Suprapubic skin (tissue), 4 donors: ENCODE measurements at regions not wholly inside any gene's neighbourhood (a gene's known extent, or its start where the extent isn't known, plus 50 kb on each side); places are given as distances from the start of the nearest gene placed in this dataset.

Source experiments
- DNase-seq, 2 donors: peaks; one replicate each; pipeline ENCODE4 v3.0.0-alpha.2; 2019; ENCODE audit warnings: low spot score in 2 of 2
- H3K27ac ChIP-seq: fragments of 200-600 bp; sonication (generic); one replicate; pipeline ENCODE4 v1.5.1; 2019
- H3K27me3 ChIP-seq: fragments of 200-600 bp; sonication (generic); one replicate; pipeline ENCODE4 v1.5.1; 2019
- H3K36me3 ChIP-seq: fragments of 200-600 bp; sonication (generic); one replicate; pipeline ENCODE4 v1.5.1; 2019
- H3K4me1 ChIP-seq: fragments of 200-600 bp; sonication (generic); one replicate; pipeline ENCODE4 v1.5.1; 2019
- H3K4me3 ChIP-seq: fragments of 200-600 bp; sonication (generic); one replicate; pipeline ENCODE4 v1.5.1; 2019; ENCODE audit warnings: mild to moderate bottlenecking
- H3K9me3 ChIP-seq: fragments of 200-600 bp; sonication (generic); one replicate; pipeline ENCODE4 v1.5.1; 2019
- CTCF ChIP-seq, 2 donors: fragments of 200-600 bp in 1 of 2; fragments of 450-650 bp in 1 of 2; sonication (generic) in 1 of 2; IDR thresholded peaks; one replicate each; pipeline ENCODE4 v1.5.1; 2016 to 2019; ENCODE audit warnings: antibody characterized with exemption in 2 of 2, mild to moderate bottlenecking in 1 of 2, moderate library complexity in 1 of 2
- EP300 ChIP-seq: sonication (generic); formaldehyde crosslinking; IDR thresholded peaks from one replicate; pipeline ENCODE4 v1.6.1; 2017; ENCODE audit warnings: antibody characterized with exemption
- POLR2A ChIP-seq, 2 donors: fragments of 450-650 bp; IDR thresholded peaks; one replicate each; pipeline ENCODE4 v1.6.1; 2017; ENCODE audit warnings: antibody characterized with exemption in 2 of 2, mild to moderate bottlenecking in 2 of 2, moderate library complexity in 2 of 2
- POLR2AphosphoS5 ChIP-seq, 3 donors: sonication (generic); formaldehyde crosslinking; IDR thresholded peaks; one replicate each; pipeline ENCODE4 v1.6.1; 2017; ENCODE audit warnings: antibody characterized with exemption in 3 of 3
- WGBS: methylation state at CpG from one replicate; pipeline ENCODE4 v1.1.5; 2018; 5-methylcytosine and 5-hydroxymethylcytosine counted together

- H3K27ac ChIP-seq: no peak overlapping the region
- WGBS: 64% methylated on average over 4 of the region's 4 CpGs
- no peak for DNase-seq
- H3K36me3 ChIP-seq: no peaks in the 10 kb centered on the region
- H3K9me3 ChIP-seq: no peaks in the 10 kb centered on the region
- no peaks in the 10 kb centered on the region for H3K27me3 ChIP-seq
- no peaks in the 10 kb centered on the region for H3K4me1 ChIP-seq
- no peak overlapping the region for H3K4me3 ChIP-seq
- TF ChIP-seq CTCF (IDR thresholded peaks at IDR 0.05): no peak
- no peak for TF ChIP-seq POLR2AphosphoS5 (IDR thresholded peaks at IDR 0.05)
- TF ChIP-seq POLR2A (IDR thresholded peaks at IDR 0.05): no peak
- TF ChIP-seq EP300: no peak
These were observed 50.0 kb upstream of the BET1 start for GRCh38 chr7:94054130-94054529.

GRCh38 chr7:94055963-94056362 is 51.8 kb upstream of the BET1 start:
- H3K4me1 ChIP-seq: no peaks in the 10 kb centered on the region
- no peak for DNase-seq
- H3K9me3 ChIP-seq: no peaks in the 10 kb centered on the region
- no peak overlapping the region for H3K27ac ChIP-seq
- H3K27me3 ChIP-seq: peaks cover 10% of the 10 kb centered on the region
- H3K36me3 ChIP-seq: no peaks in the 10 kb centered on the region
- no peak overlapping the region for H3K4me3 ChIP-seq
- no peak for TF ChIP-seq POLR2AphosphoS5 (IDR thresholded peaks at IDR 0.05)
- no peak for TF ChIP-seq POLR2A (IDR thresholded peaks at IDR 0.05)
- TF ChIP-seq EP300: no peak
- TF ChIP-seq CTCF (IDR thresholded peaks at IDR 0.05): no peak

- Histone ChIP-seq H3K4me1 (no peaks in the 10 kb centered on the region), H3K9me3 (no peaks in the 10 kb centered on the region), H3K36me3 (no peaks in the 10 kb centered on the region), H3K4me3 (no peak overlapping the region), H3K27me3 (peaks cover 10% of the 10 kb centered on the region), H3K27ac (no peak overlapping the region)
- TF ChIP-seq EP300: no peak
- no peak for TF ChIP-seq POLR2AphosphoS5 (IDR thresholded peaks at IDR 0.05)
- no peak for TF ChIP-seq CTCF (IDR thresholded peaks at IDR 0.05)
- no peak for TF ChIP-seq POLR2A (IDR thresholded peaks at IDR 0.05)
- no peak for DNase-seq
- 49% methylated on average over 3 of the region's 3 CpGs for WGBS
These were observed 52.6 kb upstream of the BET1 start for GRCh38 chr7:94056796-94057207.

- Histone ChIP-seq H3K27me3 (peaks cover 10% of the 10 kb centered on the region), H3K4me1 (no peaks in the 10 kb centered on the region), H3K9me3 (no peaks in the 10 kb centered on the region), H3K4me3 (no peak overlapping the region), H3K36me3 (no peaks in the 10 kb centered on the region), H3K27ac (no peak overlapping the region)
- TF ChIP-seq EP300 (no peak), CTCF (IDR thresholded peaks at IDR 0.05) (no peak), POLR2AphosphoS5 (IDR thresholded peaks at IDR 0.05) (no peak), POLR2A (IDR thresholded peaks at IDR 0.05) (no peak)
- DNase-seq: no peak
- WGBS: 92% methylated on average over 4 of the region's 4 CpGs
These were observed 53.8 kb upstream of the BET1 start for GRCh38 chr7:94057955-94058354.

- TF ChIP-seq POLR2A (IDR thresholded peaks at IDR 0.05): no peak
- no peak for TF ChIP-seq CTCF (IDR thresholded peaks at IDR 0.05)
- no peak for TF ChIP-seq POLR2AphosphoS5 (IDR thresholded peaks at IDR 0.05)
- no peak for TF ChIP-seq EP300
- no peaks in the 10 kb centered on the region for H3K9me3 ChIP-seq
- no peak overlapping the region for H3K4me3 ChIP-seq
- H3K27ac ChIP-seq: no peak overlapping the region
- peaks cover 10% of the 10 kb centered on the region for H3K27me3 ChIP-seq
- no peaks in the 10 kb centered on the region for H3K36me3 ChIP-seq
- 36% methylated on average over 5 of the region's 5 CpGs for WGBS
- no peaks in the 10 kb centered on the region for H3K4me1 ChIP-seq
- no peak for DNase-seq
These were observed 55.6 kb upstream of the BET1 start for GRCh38 chr7:94059746-94060145.
